Endothelial cell of umbilical vein (primary cell): ENCODE measurements at regions not wholly inside any gene's neighbourhood (a gene's known extent, or its start where the extent isn't known, plus 50 kb on each side); places are given as distances from the start of the nearest gene placed in this dataset.

ENCODE experiments used
- BruUV-seq: library from RNA; stranded (reverse); fragments of 400-500 nt; replicated peaks from 2 replicates; lab custom pipeline; 2021; lab: Mats Ljungman, UMichigan
- CTCF ChIA-PET: fragments of 300-600, 350-600 bp; sonication (Branson Sonifier 250); formaldehyde crosslinking; loops from one replicate; lab custom pipeline; 2021; ENCODE audit warnings: antibody characterized with exemption, inconsistent platforms; lab: Charles Lee
- POLR2A ChIA-PET: fragments of 300-600, 350-600 bp; sonication (Branson Sonifier 250); formaldehyde crosslinking; loops from one replicate; lab custom pipeline; 2021; ENCODE audit warnings: antibody characterized with exemption, inconsistent platforms; lab: Charles Lee
- DNase-seq: peaks from one replicate; pipeline ENCODE4 v3.0.0-alpha.2; 2011; ENCODE audit warnings: low read depth, low spot score
- FAIRE-seq: peaks from 2 replicates; lab custom pipeline; 2011; peaks lifted over from hg19 to GRCh38; lab: Jason Lieb, UNC
- H2AFZ ChIP-seq: 2 replicates; pipeline ENCODE4 v1.6.0; 2012; ENCODE audit warnings: low read depth, low read length, control low read depth, inconsistent platforms
- H3K27ac ChIP-seq: 2 replicates; pipeline ENCODE4 v1.5.1; 2011; ENCODE audit warnings: low read depth, mild to moderate bottlenecking, control low read depth, low read length, moderate library complexity; ENCODE audit not compliant: insufficient read depth
- H3K27me3 ChIP-seq, 2 experiments: 2 replicates each; pipeline versions ENCODE4 v1.6.0 to v1.6.1; 2011; ENCODE audit warnings: low read length in 2 of 2, mixed read lengths in 1 of 2; ENCODE audit not compliant: control insufficient read depth in 2 of 2, insufficient read depth in 2 of 2
- H3K36me3 ChIP-seq, 2 experiments: 2 replicates in 1 of 2; 3 replicates in 1 of 2; pipeline ENCODE4 v1.5.1; 2011; ENCODE audit warnings: low read length in 2 of 2, mild to moderate bottlenecking in 1 of 2, moderate library complexity in 1 of 2; ENCODE audit not compliant: control insufficient read depth in 2 of 2, insufficient read depth in 2 of 2; ENCODE audit errors: extremely low read depth in 1 of 2
- H3K4me1 ChIP-seq: 3 replicates; pipeline ENCODE4 v1.5.1; 2011; ENCODE audit warnings: mild to moderate bottlenecking, low read length; ENCODE audit not compliant: control insufficient read depth, insufficient read depth; ENCODE audit errors: extremely low read depth
- H3K4me2 ChIP-seq: 2 replicates; pipeline ENCODE4 v1.6.1; 2011; ENCODE audit warnings: low read length, control low read depth, mixed read lengths; ENCODE audit not compliant: insufficient read depth
- H3K4me3 ChIP-seq, 3 experiments: fragments of 200-600 bp in 1 of 3; sonication (generic), shearing (Covaris generic) in 1 of 3; replicated peaks in 1 of 3; 2 replicates each; pipeline ENCODE4 v1.5.1; 2011 to 2016; ENCODE audit warnings: control low read depth in 3 of 3, low read length in 3 of 3, mild to moderate bottlenecking in 2 of 3, inconsistent platforms in 1 of 3, low read depth in 1 of 3, moderate library complexity in 1 of 3; ENCODE audit not compliant: insufficient read depth in 1 of 3
- H3K79me2 ChIP-seq: 2 replicates; pipeline ENCODE4 v1.6.0; 2012; ENCODE audit warnings: low read length, inconsistent platforms; ENCODE audit not compliant: control insufficient read depth, insufficient read depth
- H3K9ac ChIP-seq: replicated peaks from 2 replicates; pipeline ENCODE3; 2011; ENCODE audit warnings: low read length, control low read depth; ENCODE audit not compliant: insufficient read depth; ENCODE audit errors: extremely low read depth
- H3K9me1 ChIP-seq: replicated peaks from 3 replicates; pipeline ENCODE4 v1.6.0; 2011; ENCODE audit warnings: mild to moderate bottlenecking, low read length; ENCODE audit not compliant: control insufficient read depth, insufficient read depth; ENCODE audit errors: extremely low read depth
- H3K9me3 ChIP-seq: replicated peaks from 2 replicates; pipeline ENCODE4 v1.5.1; 2012; ENCODE audit warnings: low read length, inconsistent platforms; ENCODE audit not compliant: control insufficient read depth, insufficient read depth
- H4K20me1 ChIP-seq: replicated peaks from 2 replicates; pipeline ENCODE3; 2011; ENCODE audit warnings: mild to moderate bottlenecking, low read length; ENCODE audit not compliant: control insufficient read depth, insufficient read depth; ENCODE audit errors: extremely low read depth
- EZH2 ChIP-seq: IDR thresholded peaks from 2 replicates; pipeline ENCODE4 v1.6.1; 2012; ENCODE audit warnings: borderline replicate concordance, low read depth, mild to moderate bottlenecking, moderate library complexity, low read length, inconsistent platforms; ENCODE audit not compliant: severe bottlenecking
- FOS ChIP-seq: IDR thresholded peaks from 2 replicates; pipeline ENCODE4 v1.6.1; 2011; ENCODE audit warnings: mild to moderate bottlenecking, low read length, moderate library complexity, borderline replicate concordance; ENCODE audit not compliant: insufficient read depth
- GATA2 ChIP-seq: IDR thresholded peaks from 2 replicates; pipeline ENCODE4 v1.7.0; 2011; ENCODE audit warnings: low read depth, mild to moderate bottlenecking, moderate library complexity, mixed read lengths, low read length; ENCODE audit not compliant: insufficient read length, insufficient read depth
- JUN ChIP-seq: IDR thresholded peaks from 2 replicates; pipeline ENCODE4 v1.6.1; 2011; ENCODE audit warnings: borderline replicate concordance, low read depth; ENCODE audit not compliant: insufficient read length, insufficient read depth
- MYC ChIP-seq: IDR thresholded peaks from one replicate; pipeline ENCODE4 v1.6.1; 2011; ENCODE audit warnings: mild to moderate bottlenecking, low read depth, low read length
- POLR2A ChIP-seq: IDR thresholded peaks from 2 replicates; pipeline ENCODE4 v1.6.1; 2012; ENCODE audit warnings: low read depth, mild to moderate bottlenecking, control low read depth, low read length
- POLR2AphosphoS5 ChIP-seq: IDR thresholded peaks from 2 replicates; pipeline ENCODE4 v1.6.1; 2012; ENCODE audit warnings: low read depth, mild to moderate bottlenecking, control low read depth, low read length, moderate library complexity; ENCODE audit not compliant: insufficient read depth
- dilution Hi-C: fragments of 300-500 bp; cut with MboI; formaldehyde crosslinking; loops from one replicate; pipeline ENCODE4 v1.15.0; 2019; ENCODE audit warnings: low sequenced_read_pairs; ENCODE audit not compliant: extremely low pct_ligation_motif_present
- intact Hi-C: fragments of 100-400 bp; cut with micrococcal nuclease; formaldehyde crosslinking; loops from one replicate; pipeline ENCODE4 v1.10.0; 2022
- TF ChIP-seq, protein P1 (sequence below): IDR thresholded peaks from 2 replicates; pipeline ENCODE4 v1.6.1; 2011; ENCODE audit not compliant: insufficient read depth, insufficient read length
- TF ChIP-seq, protein P2 (sequence below), 2 donors: IDR thresholded peaks; 1 replicate in 1 of 2; 2 replicates in 1 of 2; pipeline ENCODE4 v1.5.1; 2011; ENCODE audit warnings: low read length in 2 of 2, mild to moderate bottlenecking in 2 of 2, moderate library complexity in 2 of 2, control low read depth in 1 of 2, inconsistent platforms in 1 of 2, low read depth in 1 of 2; ENCODE audit not compliant: insufficient read depth in 1 of 2; ENCODE audit errors: extremely low read depth in 1 of 2

- CTCF ChIA-PET: interaction anchor here (1.2 to 2.8 kb wide), 2 partner anchors 13 to 18 kb away, joined by 3 to 9 read pairs; no protein-coding TSS in a partner anchor
- Histone ChIP-seq H3K4me3 (no peak overlapping the region), H3K27ac (no peak overlapping the region), H3K79me2 (no peaks in the 10 kb centered on the region), H3K9me1 (no peaks in the 10 kb centered on the region), H3K9ac (no peak overlapping the region), H3K27me3 (no peaks in the 10 kb centered on the region), H2AFZ (no peak overlapping the region), H3K4me2 (no peak overlapping the region), H3K9me3 (no peaks in the 10 kb centered on the region), H3K36me3 (no peaks in the 10 kb centered on the region), H3K4me1 (no peaks in the 10 kb centered on the region), H4K20me1 (no peaks in the 10 kb centered on the region)
- no TSS peak for BruUV-seq
- POLR2A ChIA-PET: no interaction called here
- dilution Hi-C loops (no loop called here), intact Hi-C loops (no loop called here)
- TF ChIP-seq, protein P1, sequence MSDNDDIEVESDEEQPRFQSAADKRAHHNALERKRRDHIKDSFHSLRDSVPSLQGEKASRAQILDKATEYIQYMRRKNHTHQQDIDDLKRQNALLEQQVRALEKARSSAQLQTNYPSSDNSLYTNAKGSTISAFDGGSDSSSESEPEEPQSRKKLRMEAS: no peak
- no peak for TF ChIP-seq GATA2
- no peak for TF ChIP-seq EZH2
- TF ChIP-seq POLR2AphosphoS5: no peak
- no peak for TF ChIP-seq MYC
- no peak for TF ChIP-seq POLR2A
- TF ChIP-seq JUN: no peak
- FAIRE-seq: no peak
- DNase-seq: no peak
Observed at GRCh38 chr20:41716436-41716835, 98.3 kb upstream of the CHD6 start.

- H3K9me1 ChIP-seq: no peaks in the 10 kb centered on the region
- DNase-seq: no peak
- H3K9me3 ChIP-seq: no peaks in the 10 kb centered on the region
- TF ChIP-seq, protein P2, sequence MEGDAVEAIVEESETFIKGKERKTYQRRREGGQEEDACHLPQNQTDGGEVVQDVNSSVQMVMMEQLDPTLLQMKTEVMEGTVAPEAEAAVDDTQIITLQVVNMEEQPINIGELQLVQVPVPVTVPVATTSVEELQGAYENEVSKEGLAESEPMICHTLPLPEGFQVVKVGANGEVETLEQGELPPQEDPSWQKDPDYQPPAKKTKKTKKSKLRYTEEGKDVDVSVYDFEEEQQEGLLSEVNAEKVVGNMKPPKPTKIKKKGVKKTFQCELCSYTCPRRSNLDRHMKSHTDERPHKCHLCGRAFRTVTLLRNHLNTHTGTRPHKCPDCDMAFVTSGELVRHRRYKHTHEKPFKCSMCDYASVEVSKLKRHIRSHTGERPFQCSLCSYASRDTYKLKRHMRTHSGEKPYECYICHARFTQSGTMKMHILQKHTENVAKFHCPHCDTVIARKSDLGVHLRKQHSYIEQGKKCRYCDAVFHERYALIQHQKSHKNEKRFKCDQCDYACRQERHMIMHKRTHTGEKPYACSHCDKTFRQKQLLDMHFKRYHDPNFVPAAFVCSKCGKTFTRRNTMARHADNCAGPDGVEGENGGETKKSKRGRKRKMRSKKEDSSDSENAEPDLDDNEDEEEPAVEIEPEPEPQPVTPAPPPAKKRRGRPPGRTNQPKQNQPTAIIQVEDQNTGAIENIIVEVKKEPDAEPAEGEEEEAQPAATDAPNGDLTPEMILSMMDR (IDR thresholded peaks at IDR 0.05; ENCODE audit: extremely low read depth in 1 of 2, insufficient read depth in 1 of 2, low read depth in 1 of 2, low read length in 2 of 2): no peak
- TF ChIP-seq FOS (no peak), POLR2AphosphoS5 (no peak), POLR2A (no peak), GATA2 (no peak), JUN (no peak), EZH2 (no peak), MYC (no peak)
- TF ChIP-seq, protein P1: no peak
- H3K27me3 ChIP-seq: no peaks in the 10 kb centered on the region
- intact Hi-C loops: no loop called here
- no TSS peak for BruUV-seq
- H2AFZ ChIP-seq: no peak overlapping the region
- no peaks in the 10 kb centered on the region for H3K79me2 ChIP-seq
- no peaks in the 10 kb centered on the region for H3K4me1 ChIP-seq
- no peak for FAIRE-seq
- no peak overlapping the region for H3K4me2 ChIP-seq
- dilution Hi-C loops: no loop called here
- ChIA-PET POLR2A (no interaction called here), CTCF (interaction anchor here (1.2 to 2.8 kb wide), 2 partner anchors 12 to 17 kb away, joined by 3 to 9 read pairs; no protein-coding TSS in a partner anchor)
- no peak overlapping the region for H3K4me3 ChIP-seq
- H3K27ac ChIP-seq: no peak overlapping the region
- H4K20me1 ChIP-seq: no peaks in the 10 kb centered on the region
- H3K9ac ChIP-seq: no peak overlapping the region
- H3K36me3 ChIP-seq: no peaks in the 10 kb centered on the region
Observed at GRCh38 chr20:41715526-41715925, 97.3 kb upstream of the CHD6 start.
